A673 (cell line): ENCODE measurements at regions not wholly inside any gene's neighbourhood (a gene's known extent, or its start where the extent isn't known, plus 50 kb on each side); places are given as distances from the start of the nearest gene placed in this dataset.

ENCODE experiments used
- BruUV-seq: library from RNA; stranded (reverse); fragments of 400-500 nt; replicated peaks from 2 replicates; lab custom pipeline; 2021; lab: Mats Ljungman, UMichigan
- CTCF ChIA-PET: fragments of 300-600 bp; sonication (Branson Sonifier 250); formaldehyde crosslinking; loops from one replicate; lab custom pipeline; 2022; ENCODE audit warnings: antibody characterized with exemption; lab: Charles Lee
- POLR2A ChIA-PET: fragments of 300-600 bp; sonication (Branson Sonifier 250); formaldehyde crosslinking; loops from one replicate; lab custom pipeline; 2022; ENCODE audit warnings: antibody characterized with exemption; ENCODE audit not compliant: low non-redundant PET; lab: Charles Lee
- DNase-seq: peaks from one replicate; pipeline ENCODE4 v3.0.0-alpha.2; 2015; ENCODE audit warnings: low spot score
- H3K27ac ChIP-seq: fragments of 200-600 bp; sonication (generic); 2 replicates; pipeline ENCODE4 v1.5.1; 2016; ENCODE audit warnings: mixed run types, low read depth, mild to moderate bottlenecking, mixed read lengths, antibody characterized with exemption, low read length; ENCODE audit not compliant: poor library complexity, severe bottlenecking
- H3K27me3 ChIP-seq: fragments of 200-600 bp; sonication (generic); replicated peaks from 2 replicates; pipeline ENCODE4 v1.6.1; 2017; ENCODE audit warnings: mixed run types, low read depth, mild to moderate bottlenecking, mixed read lengths, antibody characterized with exemption, low read length; ENCODE audit not compliant: insufficient read depth, poor library complexity
- H3K36me3 ChIP-seq: fragments of 200-600 bp; sonication (generic); 2 replicates; pipeline ENCODE4 v1.6.1; 2016; ENCODE audit warnings: mixed run types, mild to moderate bottlenecking, mixed read lengths, antibody characterized with exemption, low read length; ENCODE audit not compliant: insufficient read depth, poor library complexity, severe bottlenecking
- H3K4me1 ChIP-seq: fragments of 200-600 bp; sonication (generic); 2 replicates; pipeline ENCODE4 v1.6.1; 2017; ENCODE audit warnings: mixed run types, mild to moderate bottlenecking, mixed read lengths, antibody characterized with exemption, low read length; ENCODE audit not compliant: insufficient read depth, poor library complexity, severe bottlenecking
- H3K4me3 ChIP-seq: fragments of 200-600 bp; sonication (generic); 2 replicates; pipeline ENCODE4 v1.5.1; 2016; ENCODE audit warnings: low read depth, mixed run types, mild to moderate bottlenecking, mixed read lengths, low read length; ENCODE audit not compliant: poor library complexity, severe bottlenecking
- H3K9me3 ChIP-seq: fragments of 200-600 bp; sonication (generic); 2 replicates; pipeline ENCODE4 v1.6.1; 2016; ENCODE audit warnings: mixed run types, low read depth, mild to moderate bottlenecking, mixed read lengths, antibody characterized with exemption, low read length; ENCODE audit not compliant: poor library complexity, severe bottlenecking
- CTCF ChIP-seq: fragments of 300-800, 200-600 bp; sonication (generic); conservative IDR thresholded peaks from 2 replicates; pipeline ENCODE4 v1.5.1; 2017; ENCODE audit warnings: low read depth, mild to moderate bottlenecking, antibody characterized with exemption, low read length, moderate library complexity, mixed read lengths
- EZH2 ChIP-seq: fragments of 200-600 bp; sonication (generic); IDR thresholded peaks from 2 replicates; pipeline ENCODE4 v1.6.1; 2017; ENCODE audit warnings: borderline replicate concordance, low read depth, mild to moderate bottlenecking, mixed read lengths, antibody characterized with exemption, low read length; ENCODE audit not compliant: poor library complexity, severe bottlenecking
- intact Hi-C: fragments of 100-400 bp; cut with micrococcal nuclease; formaldehyde crosslinking; loops from one replicate; pipeline ENCODE4 v1.10.0; 2022; ENCODE audit not compliant: unreplicated experiment

- no peak for TF ChIP-seq CTCF
- TF ChIP-seq EZH2 = no peak
- Histone ChIP-seq H3K4me3 (no peak overlapping the region), H3K9me3 (peaks cover 47% of the 10 kb centered on the region), H3K27ac (no peak overlapping the region), H3K4me1 (no peaks in the 10 kb centered on the region), H3K36me3 (no peaks in the 10 kb centered on the region), H3K27me3 (no peaks in the 10 kb centered on the region)
- DNase-seq = no peak
- no TSS peak for BruUV-seq
- ChIA-PET POLR2A (no interaction called here), CTCF (no interaction called here)
- intact Hi-C loops = no loop called here
These were observed 539.3 kb downstream of the MTRR start for GRCh38 chr5:8408258-8408657.

GRCh38 chr5:8410618-8411017 lies 541.7 kb downstream of the MTRR start:
- Histone ChIP-seq H3K4me1 (no peaks in the 10 kb centered on the region), H3K36me3 (no peaks in the 10 kb centered on the region), H3K4me3 (no peak overlapping the region), H3K27ac (no peak overlapping the region), H3K27me3 (no peaks in the 10 kb centered on the region), H3K9me3 (peaks cover 28% of the 10 kb centered on the region)
- POLR2A ChIA-PET = no interaction called here
- no TSS peak for BruUV-seq
- CTCF ChIA-PET = no interaction called here
- TF ChIP-seq EZH2 = no peak
- TF ChIP-seq CTCF = no peak
- intact Hi-C loops = no loop called here
- DNase-seq = no peak

- POLR2A ChIA-PET = no interaction called here
- no TSS peak for BruUV-seq
- DNase-seq = no peak
- Histone ChIP-seq H3K36me3 (no peaks in the 10 kb centered on the region), H3K9me3 (peaks cover 15% of the 10 kb centered on the region), H3K27ac (no peak overlapping the region), H3K4me3 (no peak overlapping the region), H3K27me3 (no peaks in the 10 kb centered on the region), H3K4me1 (no peaks in the 10 kb centered on the region)
- intact Hi-C loops = no loop called here
- CTCF ChIA-PET = no interaction called here
- TF ChIP-seq EZH2 (no peak), CTCF (no peak)
These were observed 545.0 kb downstream of the MTRR start for GRCh38 chr5:8413975-8414374.
